Stimulated activated naive CD4-positive, alpha-beta T cell (primary cell): ENCODE measurements at regions not wholly inside any gene's neighbourhood (a gene's known extent, or its start where the extent isn't known, plus 50 kb on each side); places are given as distances from the start of the nearest gene placed in this dataset.

Experiments
- DNase-seq, 6 experiments: peaks; one replicate each; lab custom pipeline; 2025; lab: John Stamatoyannopoulos, UW

GRCh38 chr5:67515020-67515689, 318.6 kb upstream of the CD180 start:
- DNase-seq, result peak in 4 of 6 experiments; percentile 13 to 70 (median 67)

- no peak for DNase-seq
Observed at GRCh38 chr5:67512758-67513157, 316.2 kb upstream of the CD180 start.

GRCh38 chr5:67511911-67512310, 315.3 kb upstream of the CD180 start:
- DNase-seq, result no peak

GRCh38 chr5:67510204-67510603, 313.6 kb upstream of the CD180 start:
- no peak for DNase-seq

GRCh38 chr5:67509402-67510186, 313.0 kb upstream of the CD180 start:
- DNase-seq, result no peak

- DNase-seq, result no peak
Observed at GRCh38 chr5:67506241-67506640, 309.6 kb upstream of the CD180 start.

- DNase-seq, result no peak
Observed at GRCh38 chr5:67502951-67503350, 306.4 kb upstream of the CD180 start.

GRCh38 chr5:67496051-67496450, 299.5 kb upstream of the CD180 start:
- no peak for DNase-seq

GRCh38 chr5:67495072-67495471, 298.5 kb upstream of the CD180 start:
- no peak for DNase-seq

GRCh38 chr5:67494186-67494855, 297.7 kb upstream of the CD180 start:
- no peak for DNase-seq

GRCh38 chr5:67493676-67494075, 297.1 kb upstream of the CD180 start:
- DNase-seq, result peak in 1 of 6 experiments; percentile 4

- no peak for DNase-seq
Observed at GRCh38 chr5:67490543-67491321, 294.1 kb upstream of the CD180 start.

- no peak for DNase-seq
Observed at GRCh38 chr5:67488885-67489284, 292.3 kb upstream of the CD180 start.

- no peak for DNase-seq
Observed at GRCh38 chr5:67487862-67488261, 291.3 kb upstream of the CD180 start.

GRCh38 chr5:67483453-67484030, 286.9 kb upstream of the CD180 start:
- DNase-seq, result no peak

GRCh38 chr5:67481362-67481761, 284.8 kb upstream of the CD180 start:
- no peak for DNase-seq

- no peak for DNase-seq
Observed at GRCh38 chr5:67478337-67478736, 281.7 kb upstream of the CD180 start.

GRCh38 chr5:67476995-67477394, 280.4 kb upstream of the CD180 start:
- DNase-seq, result no peak

- peak in 2 of 6 experiments; percentile 3 to 4 for DNase-seq
Observed at GRCh38 chr5:67476531-67476930, 279.9 kb upstream of the CD180 start.

- DNase-seq, result no peak
Observed at GRCh38 chr5:67475489-67475888, 278.9 kb upstream of the CD180 start.

- DNase-seq, result no peak
Observed at GRCh38 chr5:67474597-67475238, 278.1 kb upstream of the CD180 start.
